ENCODE measurements at regions not wholly inside any gene's neighbourhood (a gene's known extent, or its start where the extent isn't known, plus 50 kb on each side); places are given as distances from the start of the nearest gene placed in this dataset.

GRCh38 chr10:78924319-78925003 is 144.3 kb upstream of the ZMIZ1 start (continued):
- no peak for TF ChIP-seq REST (IDR thresholded peaks at IDR 0.05; ENCODE audit: low read depth)
- TF ChIP-seq EZH2 (IDR thresholded peaks at IDR 0.05): no peak

GRCh38 chr10:78925275-78925674 is 143.5 kb upstream of the ZMIZ1 start:
- no peaks in the 10 kb centered on the region for H3K9me3 ChIP-seq (ENCODE audit: control insufficient read depth in 1 of 2, insufficient read depth in 1 of 2, low read depth in 1 of 2, low read length in 2 of 2)
- TF ChIP-seq RAD21 (IDR thresholded peaks at IDR 0.05; ENCODE audit: low read depth): no peak
- DNase-seq (ENCODE audit: low read depth, low spot score) (no peak), ATAC-seq (no peak)
- no peaks in the 10 kb centered on the region for H3K27me3 ChIP-seq (ENCODE audit: insufficient read depth, low read length)
- no peak overlapping the region for H3K9ac ChIP-seq (ENCODE audit: low read length)
- H3K4me1 ChIP-seq (ENCODE audit: control insufficient read depth in 1 of 2, insufficient read depth in 2 of 2, low read length in 2 of 2): peaks cover 13 to 38% of the 10 kb centered on the region in 2 experiments
- no peaks in the 10 kb centered on the region for H4K20me1 ChIP-seq (ENCODE audit: insufficient read depth)
- H3K9me2 ChIP-seq (ENCODE audit: insufficient read depth): no peaks in the 10 kb centered on the region
- H3K4me3 ChIP-seq (replicated peaks in 1 of 2; ENCODE audit: low read depth in 1 of 2, low read length in 2 of 2): no peak overlapping the region
- H2AFZ ChIP-seq (ENCODE audit: low read depth, low read length, poor library complexity, severe bottlenecking): no peak overlapping the region
- no peaks in the 10 kb centered on the region for H3K36me3 ChIP-seq (ENCODE audit: control insufficient read depth in 1 of 2, insufficient read depth in 2 of 2, low read length in 2 of 2)
- no peaks in the 10 kb centered on the region for H3K79me2 ChIP-seq (ENCODE audit: insufficient read depth, low read length)
- ChIA-PET CTCF (no interaction called here), POLR2A (no interaction called here), RAD21 (ENCODE audit: low non-redundant PET in 1 of 2, low total read pairs in 2 of 2, uncharacterized antibody in 2 of 2, unreplicated experiment in 2 of 2) (no interaction called here)
- H3K27ac ChIP-seq (ENCODE audit: low read depth, low read length): no peak overlapping the region
- BruUV-seq (replicated peaks): no TSS peak
- H3K4me2 ChIP-seq (ENCODE audit: low read length): no peak overlapping the region
- intact Hi-C loops (cut with micrococcal nuclease): loop anchor here (5.0 kb wide), 1 partner anchor 142 kb away; the partner anchor contains the start of gene ZMIZ1

All from HCT116 (cell line).